ENCODE measurements at regions not wholly inside any gene's neighbourhood (a gene's known extent, or its start where the extent isn't known, plus 50 kb on each side); places are given as distances from the start of the nearest gene placed in this dataset.
A peak's percentile ranks its signal among the peaks of the same experiment; 100 is the strongest.

DNA sequence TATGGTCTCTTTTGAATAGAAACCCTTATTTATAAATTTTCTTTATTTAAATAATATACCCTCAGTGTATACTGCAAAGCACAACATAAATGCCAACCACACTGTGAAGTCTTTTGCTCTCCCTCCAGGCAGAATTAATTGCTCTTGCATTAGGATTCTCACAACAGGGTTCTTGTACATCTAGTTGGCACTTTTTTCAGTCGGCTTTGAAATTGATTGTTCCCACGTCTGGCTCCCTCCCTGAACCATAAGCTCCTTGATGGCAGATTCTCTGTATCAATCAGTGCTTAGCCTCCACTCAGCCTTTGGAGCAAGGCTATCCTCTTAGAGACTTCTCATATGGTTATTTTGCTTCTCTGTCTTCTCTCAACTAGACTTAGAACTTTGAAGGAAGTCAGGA is 288.0 kb upstream of the POU3F2 start:
- no peak for DNase-seq (ENCODE audit: low read depth)

DNA sequence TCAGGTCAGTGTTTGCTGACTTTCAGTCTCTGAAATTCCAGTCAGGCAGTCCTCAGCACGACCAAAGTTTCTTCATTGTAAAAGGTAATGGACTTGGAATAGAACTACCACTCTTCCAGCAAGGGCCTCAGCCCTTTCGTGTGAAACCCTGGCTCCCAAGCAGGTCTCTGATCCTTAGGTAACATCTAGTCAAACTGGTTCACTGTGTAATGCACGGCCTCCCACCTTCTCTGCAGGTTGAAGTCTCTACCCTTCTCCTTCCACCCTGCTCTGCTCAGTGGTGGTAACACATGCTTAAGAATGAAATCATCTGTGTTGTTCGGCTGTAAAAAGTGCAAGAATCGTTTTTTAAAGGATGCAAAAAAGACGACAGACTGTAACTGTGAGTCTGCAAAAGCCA is 287.2 kb upstream of the POU3F2 start:
- no peak for DNase-seq (ENCODE audit: low read depth)

DNA sequence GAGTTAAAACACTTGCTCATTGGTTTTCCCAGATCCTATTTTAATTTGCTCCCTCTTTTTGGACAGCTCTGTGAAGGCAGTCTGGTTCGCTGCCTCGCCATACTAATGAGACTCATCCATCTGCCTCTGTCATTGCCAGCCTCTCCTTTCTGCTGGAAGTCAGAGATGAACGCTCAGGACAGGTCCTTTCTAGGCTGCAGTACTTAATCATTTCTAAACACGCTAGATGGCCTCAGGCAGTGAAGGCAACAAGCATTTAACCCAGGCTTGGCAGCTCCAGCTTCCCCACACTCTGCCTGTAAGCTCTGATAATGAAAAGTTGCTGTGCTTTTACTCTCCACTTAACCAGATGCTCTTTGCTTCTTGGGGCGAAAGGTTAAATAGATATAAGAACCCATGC is 286.7 kb upstream of the POU3F2 start:
- DNase-seq (ENCODE audit: low read depth), result peak; percentile 73

DNA sequence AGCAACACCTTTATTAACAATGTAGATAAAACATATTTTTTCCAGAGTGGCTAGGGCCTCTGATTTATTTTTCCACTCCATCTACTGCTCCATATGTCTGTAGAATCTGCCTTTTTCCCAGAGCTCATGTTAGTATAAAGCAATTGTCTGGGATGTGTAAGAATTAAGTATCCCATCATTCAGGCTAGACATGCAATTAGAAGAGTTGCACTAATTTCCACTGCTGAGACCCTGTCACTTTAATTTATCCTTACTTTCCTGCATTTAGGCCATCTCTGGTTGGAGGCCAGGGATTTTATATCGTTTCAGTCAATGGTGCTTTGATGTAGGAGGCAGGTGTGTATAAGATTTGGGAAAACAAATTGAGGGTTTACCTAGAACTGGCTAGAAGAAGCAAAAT is 286.1 kb upstream of the POU3F2 start:
- DNase-seq (ENCODE audit: low read depth), result no peak

DNA sequence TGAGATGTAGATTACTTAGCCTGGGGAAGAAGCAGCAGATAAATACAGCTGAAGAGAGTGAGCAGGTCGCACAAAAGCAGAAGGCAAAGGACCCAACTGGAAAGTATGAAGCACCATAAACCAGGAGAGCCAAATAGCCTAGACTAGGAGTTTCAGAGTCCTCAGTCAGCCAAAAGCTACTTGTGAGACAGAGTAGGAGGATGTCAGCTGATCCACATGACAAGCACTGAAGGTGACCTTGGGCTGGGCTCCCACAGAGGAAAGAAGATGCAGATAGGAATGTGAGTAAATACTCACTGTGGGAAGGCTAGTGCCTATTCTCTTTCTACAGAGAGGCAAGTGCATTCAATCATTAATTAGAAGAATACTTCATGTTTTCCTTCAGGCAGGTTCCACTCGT is 274.0 kb upstream of the POU3F2 start:
- DNase-seq (ENCODE audit: low read depth), result no peak

DNA sequence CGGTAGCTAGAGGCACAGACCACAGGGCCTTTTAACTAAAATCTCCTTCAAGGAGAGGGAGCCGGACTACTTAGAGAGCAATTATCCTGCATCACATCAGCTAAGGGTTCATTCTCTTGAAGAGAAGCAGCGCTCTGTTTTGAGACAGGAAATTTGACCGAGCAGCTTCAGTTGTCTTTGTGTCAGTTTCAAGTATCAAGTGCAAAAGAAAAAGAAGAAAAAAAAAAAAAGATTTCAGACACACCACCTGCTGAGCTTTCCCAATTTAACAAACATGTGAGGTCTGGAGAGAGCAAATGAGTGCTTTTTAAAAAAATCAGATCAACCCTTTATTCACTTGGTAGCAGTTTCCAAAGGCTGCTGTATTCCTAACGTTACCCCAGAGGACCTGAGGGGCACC is 273.5 kb upstream of the POU3F2 start:
- no peak for DNase-seq (ENCODE audit: low read depth)

DNA sequence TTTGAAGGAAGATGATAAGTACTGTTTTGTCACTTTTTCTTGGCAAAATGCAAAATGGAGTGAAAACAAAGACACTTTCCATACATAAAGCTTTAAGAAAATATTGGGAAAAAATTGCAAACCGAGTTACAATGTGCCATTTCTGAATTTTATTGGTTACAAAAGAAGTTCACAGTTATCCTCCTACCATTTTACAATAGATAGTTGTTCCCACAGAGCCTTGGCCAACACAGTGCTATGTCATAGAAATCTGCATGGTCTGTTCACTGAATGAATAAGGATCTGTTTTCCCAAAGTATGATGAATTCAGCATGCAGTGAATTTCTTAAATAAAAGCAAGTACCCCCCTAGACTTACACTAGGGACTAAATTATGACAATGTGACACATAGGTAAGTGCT is 268.2 kb upstream of the POU3F2 start:
- no peak for DNase-seq (ENCODE audit: low read depth)

DNA sequence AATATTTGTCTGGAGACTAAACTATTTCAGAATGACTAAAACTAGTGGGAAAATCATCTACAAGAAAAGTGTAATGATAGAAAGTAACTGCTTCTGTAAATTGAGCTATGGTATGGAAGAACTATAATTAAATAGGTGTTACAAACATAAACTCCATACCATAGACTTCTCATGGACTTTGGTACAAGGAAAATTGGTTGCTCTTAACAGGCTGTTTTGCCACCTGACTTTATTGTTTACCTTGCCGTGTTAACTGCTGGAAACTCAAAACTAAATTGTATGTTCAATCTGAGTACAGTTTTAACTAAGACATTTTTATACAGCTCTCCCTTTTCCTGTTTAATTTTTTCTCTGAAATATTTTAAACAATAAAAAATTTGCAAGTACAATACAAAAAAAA is 261.8 kb upstream of the POU3F2 start:
- no peak for DNase-seq (ENCODE audit: low read depth)

DNA sequence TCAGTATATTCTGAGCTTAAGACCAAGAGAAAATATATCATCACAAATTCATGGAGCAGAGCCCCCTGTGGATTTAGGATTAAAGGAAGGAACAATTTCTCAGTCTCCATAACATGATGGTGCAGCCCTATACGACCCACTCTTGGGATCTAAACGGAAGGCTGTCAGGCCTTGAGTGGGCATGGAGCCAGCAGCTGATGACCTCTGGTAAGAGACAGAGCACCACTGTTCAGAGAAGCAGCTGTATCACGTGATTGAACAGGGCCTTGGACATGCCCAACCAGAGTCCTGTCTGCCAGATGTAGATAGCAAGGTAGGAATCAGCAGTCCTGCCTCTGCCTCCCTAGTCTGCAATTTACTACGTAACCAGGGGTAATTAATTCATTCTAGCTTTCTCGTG is 259.4 kb upstream of the POU3F2 start:
- DNase-seq (ENCODE audit: low read depth), result no peak

DNA sequence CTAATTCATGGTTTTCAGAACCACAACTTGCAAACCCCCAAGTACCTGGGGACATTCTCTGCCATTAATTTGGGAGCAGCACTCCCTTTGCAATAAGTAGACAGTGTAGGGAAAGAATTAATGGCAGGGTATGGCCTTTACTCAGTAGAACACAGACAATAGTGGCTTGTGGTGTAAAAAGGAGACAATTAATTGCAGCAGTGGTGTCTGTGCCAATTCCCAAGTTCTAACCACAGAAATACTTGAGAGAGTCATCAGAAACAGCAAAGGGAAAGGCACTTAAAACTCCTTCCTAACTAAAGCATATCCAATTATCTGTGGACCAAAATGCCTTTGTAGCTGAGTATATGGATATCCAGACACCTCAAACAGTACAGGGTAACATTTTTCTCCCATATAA is 257.6 kb upstream of the POU3F2 start:
- peak; percentile 39 for DNase-seq (ENCODE audit: low read depth)

DNA sequence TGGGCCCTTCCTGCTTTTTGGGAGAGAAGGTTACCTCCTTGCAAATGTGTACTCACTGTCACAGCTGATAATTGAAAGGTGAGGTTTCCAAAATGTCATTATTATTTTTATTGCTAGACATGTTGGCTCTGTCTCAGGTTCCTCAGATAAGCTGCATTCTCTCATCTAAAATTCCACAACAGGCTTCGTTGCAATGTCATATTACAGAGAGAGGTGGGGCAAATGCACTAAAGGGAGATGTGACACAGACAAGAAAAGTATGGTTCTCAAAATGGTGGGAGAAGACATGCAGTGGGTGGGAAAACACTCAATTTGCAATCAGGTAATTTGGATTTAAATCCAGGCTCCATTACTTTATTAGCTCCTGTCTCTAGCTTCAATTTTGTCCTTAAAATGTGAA is 256.4 kb upstream of the POU3F2 start:
- DNase-seq (ENCODE audit: low read depth), result no peak

DNA sequence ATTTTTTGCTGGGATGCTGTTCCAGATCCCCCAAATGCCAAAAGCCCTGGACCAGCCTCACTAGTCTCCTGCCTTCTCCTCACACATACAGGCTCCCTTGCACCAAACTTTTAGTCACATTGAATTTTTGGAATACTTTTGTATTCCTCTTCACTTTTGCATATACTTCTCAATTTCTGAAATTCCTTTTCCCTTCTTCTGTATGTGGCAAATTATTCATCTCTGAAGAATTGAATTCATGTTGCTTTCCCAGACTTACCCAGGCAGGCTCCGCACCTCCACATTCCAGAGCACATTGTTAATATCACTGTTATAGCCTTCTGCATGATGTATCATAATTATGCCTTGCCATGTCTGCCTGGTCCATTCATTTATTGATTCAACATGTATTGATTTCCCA is 255.3 kb upstream of the POU3F2 start:
- DNase-seq (ENCODE audit: low read depth), result peak; percentile 52

DNA sequence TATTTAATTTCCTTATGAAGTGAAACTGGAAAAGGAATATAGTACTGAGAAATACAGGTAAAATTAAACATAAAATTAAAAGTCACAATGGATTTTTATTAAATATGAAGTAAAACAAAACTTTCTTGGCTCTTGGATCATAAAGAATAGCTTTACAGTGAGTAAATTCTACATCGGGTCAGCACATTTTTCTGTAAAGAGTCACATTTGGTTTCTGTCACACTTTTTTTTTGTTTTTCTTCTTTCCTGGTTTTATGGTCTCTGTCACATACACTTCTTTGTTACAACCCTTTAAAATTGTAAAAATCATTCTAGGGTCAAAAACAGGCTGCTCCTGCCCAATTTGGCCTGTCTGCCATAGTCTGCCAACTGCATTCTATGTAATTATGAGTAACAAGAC is 254.4 kb upstream of the POU3F2 start:
- DNase-seq (ENCODE audit: low read depth), result peak; percentile 51

DNA sequence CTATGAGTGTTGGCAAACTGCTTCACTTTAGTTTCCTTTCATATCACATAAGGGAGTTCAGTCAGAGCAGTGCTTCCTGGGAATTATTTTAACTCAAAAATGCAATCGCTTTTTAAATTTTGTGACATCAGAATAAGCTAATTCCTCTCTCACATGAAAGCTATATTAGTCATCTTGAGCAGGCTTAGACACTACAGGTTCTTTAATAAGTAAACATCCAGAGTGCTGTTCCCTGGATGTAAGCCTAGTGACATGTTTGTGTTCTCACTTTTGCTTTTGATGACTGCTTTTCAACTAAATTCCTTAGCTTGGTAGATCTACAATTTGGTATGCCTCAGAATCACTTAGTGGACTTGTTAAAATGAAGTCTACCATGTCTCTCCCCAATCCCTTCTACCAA is 252.7 kb upstream of the POU3F2 start:
- peak; percentile 70 for DNase-seq (ENCODE audit: low read depth)

DNA sequence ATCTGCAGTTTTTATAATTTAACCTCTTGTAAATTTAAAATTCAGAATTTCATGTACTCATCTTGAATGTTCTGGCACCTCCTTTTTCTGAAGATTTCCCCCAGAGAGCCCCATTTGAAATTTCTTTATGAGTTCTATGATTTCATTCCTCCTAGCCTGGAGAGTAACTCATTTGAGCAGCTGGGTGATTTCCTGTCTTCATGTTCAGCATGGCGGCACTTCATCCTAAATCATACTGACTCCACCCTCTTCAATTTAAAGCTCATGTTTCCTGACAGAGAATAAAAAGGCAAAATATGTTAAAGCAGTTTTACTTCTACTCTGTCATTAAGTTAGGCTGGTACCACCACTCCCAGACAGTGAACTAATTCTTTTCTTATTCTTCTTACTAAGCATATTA is 250.9 kb upstream of the POU3F2 start:
- no peak for DNase-seq (ENCODE audit: low read depth)

DNA sequence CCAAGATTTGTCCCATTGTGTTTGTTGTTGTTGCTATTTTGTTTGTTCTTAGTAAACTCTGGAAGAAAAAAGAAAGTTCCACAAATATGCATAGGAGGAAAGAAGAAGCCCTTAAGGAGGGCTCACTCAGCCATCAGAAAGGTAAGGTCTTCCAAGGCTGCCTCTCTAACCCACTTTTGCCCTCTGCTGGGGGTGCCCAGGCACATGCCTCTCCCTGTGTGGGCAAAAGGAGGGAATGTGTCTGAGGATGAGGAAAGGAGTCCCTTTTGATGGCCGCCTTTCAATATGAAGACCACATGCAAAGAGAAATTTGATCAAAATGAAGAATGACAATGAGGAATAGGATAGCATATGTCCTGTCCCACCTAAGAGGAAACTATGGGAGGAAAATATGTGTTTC is 248.2 kb upstream of the POU3F2 start:
- DNase-seq (ENCODE audit: low read depth), result no peak

DNA sequence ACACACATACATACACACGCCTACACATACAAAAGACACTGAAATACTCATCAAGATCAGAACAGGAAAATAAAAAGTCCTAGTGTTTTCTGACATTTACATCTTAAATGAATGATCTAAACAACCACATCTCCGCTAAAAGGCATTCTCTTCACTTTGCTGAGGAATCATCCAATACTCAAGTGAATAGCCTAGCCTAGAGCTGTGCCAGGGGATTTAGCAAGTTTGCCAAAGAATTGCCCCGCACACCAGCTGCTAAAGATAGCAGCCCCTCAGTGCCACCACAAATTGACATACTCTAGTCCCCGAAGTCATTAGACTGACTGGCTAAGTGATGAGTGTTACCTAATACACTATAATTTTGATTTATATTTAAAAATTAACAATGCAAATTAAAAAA is 246.8 kb upstream of the POU3F2 start:
- DNase-seq (ENCODE audit: low read depth), result no peak

DNA sequence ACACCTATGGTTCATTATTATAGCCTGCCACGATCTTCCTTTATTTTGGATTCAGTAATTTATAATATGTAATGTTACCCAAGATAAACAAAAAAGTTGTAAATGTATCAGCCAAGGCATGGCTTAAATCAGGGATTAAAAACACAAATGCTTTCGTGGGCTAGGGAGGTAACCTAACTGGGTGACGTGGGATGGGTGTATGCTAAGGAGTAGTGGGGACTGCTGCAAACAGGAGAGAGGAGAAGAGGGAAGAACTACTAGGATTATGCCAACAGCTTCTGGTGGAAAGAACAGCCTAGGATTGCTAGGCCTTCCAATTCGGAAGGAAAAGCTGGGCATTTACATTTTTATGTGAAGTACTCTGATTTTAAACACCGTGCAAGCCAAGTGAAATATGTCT is 244.8 kb upstream of the POU3F2 start:
- no peak for DNase-seq (ENCODE audit: low read depth)

DNA sequence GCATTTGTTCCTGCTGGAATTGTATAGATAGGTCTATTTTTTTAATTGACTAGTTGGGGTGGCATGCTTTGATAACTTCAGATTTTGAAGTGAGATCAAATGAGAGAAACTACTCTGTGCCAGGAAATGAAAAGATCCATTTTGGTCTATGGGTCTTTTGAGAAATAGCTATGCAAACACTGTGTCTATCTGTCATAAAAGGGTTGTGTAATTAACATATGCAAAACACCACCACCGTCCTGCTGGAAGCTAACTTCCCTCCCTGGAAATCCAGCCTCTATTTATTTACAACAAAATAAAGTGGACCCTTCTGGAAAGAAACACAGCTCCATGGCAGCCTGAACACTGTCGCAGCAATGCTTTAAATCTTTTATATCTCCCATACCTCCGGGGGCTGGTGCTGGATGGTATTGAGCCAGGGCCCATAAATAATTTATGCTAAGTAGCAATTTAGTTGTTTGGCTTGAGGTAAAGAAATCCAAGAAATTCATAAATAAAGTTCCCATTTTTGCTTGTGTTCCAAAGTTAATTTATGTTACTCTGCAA is 244.2 kb upstream of the POU3F2 start:
- no peak for DNase-seq (ENCODE audit: low read depth)

DNA sequence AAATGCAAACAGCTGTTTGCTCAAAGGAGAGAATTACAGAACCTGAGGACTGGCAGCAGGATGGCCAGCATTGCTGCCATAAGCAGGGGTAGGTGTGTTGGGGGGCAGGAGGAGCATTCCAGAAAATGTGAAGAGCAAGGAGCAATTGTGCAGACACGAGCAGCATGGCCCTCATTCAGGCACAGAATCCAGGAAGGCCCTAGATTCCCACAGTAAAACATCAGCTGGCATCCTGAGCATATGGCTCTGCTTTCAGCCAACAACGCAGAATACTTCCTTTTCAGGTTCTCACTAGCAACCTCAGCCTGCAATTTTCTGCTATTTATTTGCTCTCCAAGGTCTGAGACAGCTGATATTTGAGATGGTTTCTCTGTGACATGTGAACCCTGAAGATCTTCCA is 243.4 kb upstream of the POU3F2 start:
- no peak for DNase-seq (ENCODE audit: low read depth)

DNA sequence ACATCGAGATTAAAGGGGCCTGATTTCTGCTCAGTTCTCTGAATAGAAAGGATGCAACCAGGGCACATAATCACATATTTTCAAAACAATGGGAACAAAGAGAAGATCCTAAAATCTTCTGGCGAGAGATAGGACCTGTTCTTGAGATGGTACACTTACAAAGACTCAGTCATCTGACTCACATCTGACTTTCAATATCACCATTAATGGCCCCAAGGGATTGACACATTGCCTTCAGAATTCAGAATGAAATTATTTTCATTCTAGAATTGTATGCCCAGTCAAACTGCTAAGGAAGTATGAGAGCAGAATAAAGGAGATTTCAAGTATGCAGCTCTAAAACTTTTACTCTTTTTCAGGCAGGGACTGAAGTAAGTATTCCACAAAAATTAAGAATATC is 240.7 kb upstream of the POU3F2 start:
- no peak for DNase-seq (ENCODE audit: low read depth)

DNA sequence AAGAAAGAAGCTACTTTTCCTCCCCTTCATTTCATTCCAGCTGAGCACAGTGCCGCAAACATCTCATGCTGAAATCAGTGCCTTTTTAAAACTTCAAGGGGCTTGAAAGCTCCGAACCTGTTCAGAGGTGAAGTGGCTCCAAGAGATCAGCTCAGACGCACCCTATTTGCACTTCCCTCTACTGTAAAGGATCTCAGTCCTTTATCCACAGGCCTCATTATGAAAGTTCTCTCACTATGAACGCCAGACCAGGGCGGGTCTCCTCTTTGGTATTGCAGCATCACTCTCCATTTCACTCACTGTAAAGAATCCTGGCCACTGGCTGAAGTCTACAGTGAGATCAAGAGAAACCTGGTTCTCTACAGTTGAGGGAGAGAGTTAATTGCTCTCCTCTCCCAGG is 232.7 kb upstream of the POU3F2 start:
- DNase-seq (ENCODE audit: low read depth), result no peak

DNA sequence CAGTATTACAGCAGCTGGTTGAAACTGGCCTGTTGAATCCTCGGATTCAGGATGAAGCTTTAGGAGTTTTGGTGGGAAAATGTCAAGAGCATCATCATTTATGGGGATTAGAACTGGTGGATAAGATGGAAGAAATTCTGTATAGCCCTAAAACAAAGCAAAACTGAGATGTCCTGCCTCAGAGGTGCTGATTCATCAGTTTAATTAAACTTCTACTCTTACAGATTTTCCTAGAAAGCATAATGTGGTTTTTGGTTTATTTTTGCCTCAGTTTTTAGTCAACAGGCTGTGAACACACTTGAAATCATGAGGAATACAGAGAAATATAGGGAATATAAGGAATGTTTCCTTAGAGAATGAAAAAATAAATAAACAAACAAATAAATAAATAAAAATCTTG is 228.7 kb upstream of the POU3F2 start:
- DNase-seq (ENCODE audit: low read depth), result no peak

DNA sequence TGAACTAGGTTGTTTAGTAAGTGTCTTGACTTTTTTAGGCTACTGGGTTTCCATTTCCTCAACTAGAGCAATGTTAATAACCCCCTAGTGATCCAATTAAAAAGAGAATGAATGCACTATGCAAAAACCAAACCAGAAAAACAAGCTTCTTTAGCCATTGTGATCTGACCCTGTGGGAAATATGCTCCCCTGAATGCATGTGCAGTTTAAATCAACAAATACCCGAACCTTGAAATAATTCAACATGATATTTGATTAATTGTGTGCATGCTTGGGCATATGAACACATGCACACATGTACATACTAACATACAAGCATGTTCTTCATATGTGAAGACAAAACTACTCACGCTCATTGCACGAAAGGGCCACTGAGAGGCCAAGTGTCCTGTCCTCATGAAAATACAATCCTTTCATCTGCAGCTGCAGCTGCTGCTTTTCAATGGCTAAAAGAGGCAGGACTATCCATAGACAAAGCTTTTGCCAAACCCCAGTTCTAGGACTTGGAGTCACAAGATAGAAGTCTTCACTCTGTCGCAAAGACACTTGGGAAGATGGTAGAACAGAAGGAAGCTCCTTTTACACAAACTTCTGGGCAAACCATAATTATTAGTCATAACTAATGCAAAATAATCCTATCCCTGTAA is 207.1 kb upstream of the POU3F2 start:
- DNase-seq (ENCODE audit: low read depth), result no peak

All from M059J (cell line).